Renal cortical epithelial cell (primary cell): ENCODE measurements at regions not wholly inside any gene's neighbourhood (a gene's known extent, or its start where the extent isn't known, plus 50 kb on each side); places are given as distances from the start of the nearest gene placed in this dataset.
"Not testable (repeated sequence)": the region's sequence is repeated elsewhere in the genome, so short reads cannot be mapped to it uniquely, and the experiment has no call there.

Experiments used
- DNase-seq: peaks from one replicate; pipeline ENCODE4 v3.0.0-alpha.2; 2011; ENCODE audit warnings: low read depth

DNA sequence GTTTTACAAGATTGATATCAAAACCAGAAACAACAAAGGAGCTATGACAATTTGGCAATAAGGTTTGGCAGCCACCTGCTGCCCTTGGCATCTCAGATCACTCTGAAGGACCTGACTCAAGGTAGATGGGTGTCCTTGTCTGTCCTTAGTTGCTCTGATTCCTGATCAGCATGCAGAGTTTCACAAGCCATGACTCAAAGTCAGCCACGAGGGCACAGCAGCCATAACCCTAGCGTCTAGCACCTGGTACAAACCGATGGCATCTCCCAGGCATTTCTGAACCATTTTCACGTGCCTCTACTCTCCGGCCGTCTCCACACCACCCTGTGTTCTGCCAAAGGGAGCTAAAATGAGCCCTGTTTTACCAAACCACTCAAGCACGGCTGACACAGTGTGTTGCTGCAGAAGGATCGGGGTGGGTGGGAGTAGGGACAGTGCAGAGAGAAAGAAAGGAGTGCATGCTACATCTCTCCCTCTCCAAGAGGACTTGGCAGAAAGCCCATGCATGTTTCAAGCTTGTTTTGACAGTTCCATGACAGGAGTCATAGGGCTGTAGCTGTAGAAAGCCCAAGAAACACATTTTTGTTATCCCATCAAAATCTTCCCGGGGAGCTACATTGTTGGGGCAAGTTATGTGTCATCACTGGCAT is 297.3 kb downstream of the ABCC12 start:
- DNase-seq, result peak; percentile 15

DNA sequence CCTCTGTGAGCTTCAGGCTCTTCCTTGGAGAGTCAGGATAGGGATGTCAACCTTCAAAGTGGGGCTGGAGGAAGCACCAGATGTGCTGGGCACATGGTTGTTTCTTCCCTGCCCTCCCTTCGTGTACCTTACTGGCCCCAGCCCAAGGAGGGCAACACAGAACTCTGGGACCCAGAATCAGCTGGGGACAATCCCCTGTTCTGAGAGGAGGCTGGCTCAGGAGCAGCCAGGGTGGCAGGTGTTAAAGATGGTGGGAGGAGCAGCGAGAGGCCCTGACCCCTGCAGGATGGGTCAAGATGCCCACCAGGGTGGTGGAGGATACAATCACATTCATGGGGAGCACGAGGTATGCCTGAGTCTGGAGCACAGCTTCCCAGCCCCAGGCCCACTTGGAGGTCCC is 300.4 kb downstream of the ABCC12 start:
- no peak for DNase-seq

DNA sequence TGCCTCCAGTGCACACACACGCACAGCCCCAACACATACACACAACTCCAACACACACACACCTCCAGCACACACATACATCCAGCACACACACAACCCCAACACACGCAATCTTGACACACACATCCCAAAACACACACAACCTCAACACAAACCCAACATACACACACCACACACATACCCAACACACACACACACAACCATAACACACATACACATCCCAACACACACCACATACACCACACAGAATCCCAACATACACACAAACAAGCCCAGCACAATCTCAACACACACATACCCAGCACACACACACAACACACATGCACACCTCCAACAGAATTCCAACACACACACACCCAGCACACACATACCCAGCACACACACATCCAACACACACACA is 301.1 kb downstream of the ABCC12 start:
- DNase-seq, result no peak

DNA sequence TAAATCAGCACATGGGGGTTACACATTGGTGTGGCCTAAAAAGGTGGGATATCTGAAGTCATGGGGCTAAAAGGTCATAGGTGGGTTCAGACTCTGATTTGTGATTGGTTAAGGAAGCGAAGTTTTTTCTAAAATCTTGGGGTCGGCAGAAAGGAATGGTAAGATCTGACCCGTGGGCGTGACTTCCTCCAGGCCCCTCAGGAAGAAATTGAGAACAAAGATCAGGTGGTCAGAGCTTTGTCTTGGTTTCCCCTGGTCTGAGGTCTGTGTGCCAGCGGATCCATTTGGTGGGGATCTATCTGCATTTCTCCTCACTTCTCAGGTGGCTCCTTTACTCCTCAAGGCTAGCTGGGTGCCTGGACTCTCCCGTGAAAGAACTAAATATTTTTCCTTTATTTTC is 302.8 kb downstream of the ABCC12 start:
- no peak for DNase-seq

DNA sequence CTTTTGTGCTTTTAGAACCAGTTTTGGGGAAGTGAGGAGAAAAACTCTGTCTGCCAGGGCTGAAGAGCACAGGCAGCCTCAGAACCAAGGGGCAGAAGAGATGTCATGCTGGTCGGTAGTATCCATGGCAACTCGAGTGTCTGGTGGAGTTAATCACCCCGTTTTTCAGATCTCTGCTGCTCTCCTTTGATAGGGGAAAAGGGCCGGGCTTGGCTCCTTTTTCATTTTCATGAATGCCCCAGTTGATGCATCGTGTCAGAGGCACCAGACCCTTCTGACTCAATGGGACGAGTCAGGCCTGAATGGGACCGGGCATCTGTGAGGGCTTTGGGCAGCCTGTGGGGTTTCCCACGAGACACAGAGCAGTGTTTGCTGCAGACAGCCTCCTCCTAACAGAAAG is 304.6 kb downstream of the ABCC12 start:
- DNase-seq, result no peak

DNA sequence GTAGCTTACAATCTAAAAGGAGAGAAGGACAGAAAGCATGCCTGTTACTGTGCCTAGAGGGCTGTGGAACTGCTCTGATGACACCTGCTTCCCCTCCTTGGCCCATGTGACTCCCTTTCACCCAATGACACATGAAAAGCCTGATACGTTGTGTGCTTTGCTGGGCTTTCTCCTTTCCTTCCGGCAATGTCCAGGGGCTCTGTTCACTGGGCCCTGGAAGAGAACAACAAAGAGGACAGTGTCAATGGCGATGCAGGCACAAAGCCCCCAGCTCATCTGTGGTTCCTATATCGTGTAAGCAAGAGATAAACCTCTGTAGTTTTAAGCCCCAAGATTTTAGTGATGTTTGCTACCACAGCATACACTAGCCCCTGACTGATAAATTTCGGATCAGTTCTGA is 306.1 kb downstream of the ABCC12 start:
- no peak for DNase-seq

DNA sequence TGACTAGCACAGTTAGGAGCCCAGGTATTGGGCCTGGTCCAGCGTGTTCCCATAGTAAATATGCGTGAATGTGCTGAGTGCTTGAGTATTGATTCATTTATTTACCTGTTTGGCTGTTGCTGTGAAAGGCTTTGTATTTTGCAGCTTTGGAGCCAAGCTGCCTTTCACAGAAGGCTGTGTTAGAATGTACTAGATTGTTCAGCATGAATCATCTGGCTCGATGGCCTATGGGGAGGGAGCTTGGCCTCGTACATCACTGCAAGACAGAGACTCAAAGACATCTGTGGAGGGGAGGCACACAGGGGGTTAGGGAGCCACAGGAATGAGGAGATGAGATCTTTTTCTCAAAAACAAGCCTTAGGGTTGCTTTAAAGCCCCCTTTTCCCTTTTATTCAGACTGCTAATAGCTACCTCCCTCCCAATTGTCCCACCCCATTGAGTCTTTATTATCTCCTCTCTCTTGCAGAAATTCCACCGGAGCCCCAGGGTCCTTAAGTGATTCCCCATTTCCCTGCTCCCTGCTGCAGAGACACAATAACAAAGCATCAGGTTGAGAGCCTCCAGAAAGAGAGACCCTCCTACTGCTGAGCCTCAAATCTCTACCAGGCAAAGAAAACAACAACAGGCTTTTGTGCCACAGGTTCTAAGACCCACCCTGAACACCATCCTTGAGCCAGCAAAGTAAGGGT is 307.2 kb downstream of the ABCC12 start:
- DNase-seq, result peak; percentile 33

DNA sequence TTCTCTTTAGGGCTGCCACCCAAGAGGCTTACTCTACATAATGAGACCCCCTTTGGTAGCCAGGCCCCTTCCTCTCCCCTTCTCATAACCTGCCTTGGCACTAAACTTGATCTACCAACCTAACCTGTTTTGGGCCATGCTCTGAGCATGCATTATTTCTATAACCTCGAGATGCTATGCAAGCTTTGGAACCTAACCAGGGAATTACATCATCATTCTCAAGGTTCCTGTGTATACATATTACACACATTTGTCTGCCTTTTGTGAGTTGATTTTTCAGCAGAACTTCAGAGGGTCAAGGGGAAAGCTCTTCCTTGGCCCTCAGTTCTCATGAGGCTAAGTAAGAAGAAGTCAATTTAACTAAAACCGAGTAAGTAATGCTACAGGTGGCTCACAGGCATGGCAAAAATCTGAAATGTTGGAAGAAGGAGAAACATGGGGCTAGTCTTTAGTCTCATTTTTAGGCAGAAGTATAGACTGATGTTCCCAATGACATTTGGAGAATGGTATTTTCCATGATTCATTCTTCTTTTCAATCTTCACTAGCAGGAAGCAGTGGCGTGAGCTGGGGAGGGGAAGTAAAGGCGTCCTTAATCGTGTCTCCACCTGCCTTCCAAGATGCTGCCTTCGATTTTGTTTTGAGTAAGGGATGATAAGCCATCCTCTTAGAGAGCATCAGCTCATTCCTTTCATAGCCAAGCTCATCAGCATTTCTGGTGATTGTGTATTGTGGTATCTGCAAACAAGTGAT is 308.4 kb downstream of the ABCC12 start:
- no peak for DNase-seq

DNA sequence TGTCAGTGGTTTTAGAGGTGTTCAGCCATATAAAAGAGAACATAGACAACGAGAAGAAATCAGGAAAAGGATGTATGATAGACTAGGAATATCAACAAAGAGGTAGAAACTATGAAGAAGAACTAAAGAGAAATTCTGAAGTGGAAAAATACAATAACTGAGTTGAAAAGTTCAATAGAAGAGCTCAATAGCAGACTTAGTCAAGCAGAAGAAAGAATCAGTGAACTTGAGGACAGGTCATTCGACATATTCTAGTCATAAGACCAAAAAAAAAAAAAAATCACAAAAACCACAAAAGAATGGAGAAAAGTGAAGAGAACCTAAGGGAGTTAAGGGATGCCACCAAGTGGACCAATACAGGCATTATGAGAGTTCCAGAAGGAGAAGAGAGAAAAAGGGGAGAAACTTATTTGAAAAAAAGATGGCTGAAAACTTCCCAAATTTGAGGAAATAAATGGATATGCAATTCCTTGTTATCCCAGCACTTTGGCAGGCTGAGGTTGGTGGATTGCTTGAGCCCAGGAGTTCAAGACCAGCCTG is 321.2 kb downstream of the ABCC12 start:
- DNase-seq, result no peak

DNA sequence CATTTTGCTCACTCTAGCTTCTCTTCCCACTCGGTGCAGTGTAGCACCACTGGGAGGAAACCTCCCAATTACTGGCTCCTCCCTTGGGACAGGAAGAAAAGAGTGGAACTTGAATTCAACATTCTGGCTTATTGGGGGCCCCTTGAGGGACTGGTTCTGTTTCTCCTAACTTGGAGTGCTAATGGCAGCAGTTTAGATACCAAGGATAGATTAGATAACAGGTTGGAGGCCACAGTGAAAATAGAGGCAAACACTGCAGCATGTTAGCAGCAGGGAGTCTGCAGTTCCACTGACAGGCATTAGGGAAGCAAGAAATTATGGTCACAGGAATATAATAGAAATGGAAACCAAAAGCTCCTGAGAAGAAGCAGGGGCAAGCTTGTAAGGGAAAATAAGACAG is 322.0 kb downstream of the ABCC12 start:
- DNase-seq, result no peak

DNA sequence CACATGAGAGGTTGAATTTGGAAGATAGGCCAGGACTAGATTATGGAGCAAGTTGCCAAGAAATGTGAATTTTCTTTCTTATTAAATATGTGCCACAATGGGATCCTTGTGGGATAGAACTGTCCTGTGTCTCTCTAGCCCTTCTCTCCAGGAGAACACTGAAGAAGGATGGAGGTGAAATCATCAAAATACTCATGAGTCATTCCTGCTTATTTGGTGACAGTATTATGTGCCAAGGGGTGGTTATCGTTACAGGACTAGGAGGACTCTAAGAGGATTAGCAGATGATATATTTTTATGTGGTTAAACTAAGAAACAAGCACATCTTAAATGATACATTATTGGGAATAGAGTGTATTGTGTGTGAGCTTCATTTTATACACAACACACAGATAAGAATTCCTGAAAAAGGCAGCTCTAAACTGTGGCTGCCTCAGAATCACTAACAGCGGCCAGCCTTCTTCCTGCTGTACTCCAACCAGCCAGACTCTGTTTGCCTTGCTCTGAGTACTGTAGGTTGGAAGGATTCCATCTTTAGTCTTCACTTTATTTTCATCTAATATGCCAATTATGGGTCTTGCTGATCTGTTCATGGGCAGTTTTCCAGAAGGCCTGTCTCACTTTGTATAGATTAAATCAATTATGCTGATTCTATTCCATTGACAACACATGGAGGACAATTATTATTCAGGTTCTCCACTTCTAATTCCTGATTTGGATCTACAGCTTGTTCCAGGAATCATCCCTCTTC is 325.8 kb downstream of the ABCC12 start:
- no peak for DNase-seq

DNA sequence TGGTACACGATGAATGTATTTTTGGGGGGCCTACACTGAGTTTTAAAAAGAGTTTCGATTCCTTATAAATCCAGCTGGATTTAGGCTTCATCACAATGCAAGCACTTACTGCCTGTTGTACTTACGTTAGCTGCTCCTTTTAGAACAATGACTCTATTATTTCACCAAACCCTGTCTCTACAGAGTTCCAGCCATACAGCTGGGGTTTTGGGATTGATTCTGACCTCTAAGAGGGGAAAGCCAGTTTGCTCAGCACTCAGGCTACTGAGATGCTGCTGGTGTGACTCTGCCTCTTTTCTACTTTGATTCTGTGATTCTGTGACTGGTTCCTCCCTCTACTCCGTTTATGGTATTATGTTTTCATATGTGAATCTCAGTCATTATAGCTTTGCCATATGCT is 329.7 kb downstream of the ABCC12 start:
- DNase-seq, result no peak

DNA sequence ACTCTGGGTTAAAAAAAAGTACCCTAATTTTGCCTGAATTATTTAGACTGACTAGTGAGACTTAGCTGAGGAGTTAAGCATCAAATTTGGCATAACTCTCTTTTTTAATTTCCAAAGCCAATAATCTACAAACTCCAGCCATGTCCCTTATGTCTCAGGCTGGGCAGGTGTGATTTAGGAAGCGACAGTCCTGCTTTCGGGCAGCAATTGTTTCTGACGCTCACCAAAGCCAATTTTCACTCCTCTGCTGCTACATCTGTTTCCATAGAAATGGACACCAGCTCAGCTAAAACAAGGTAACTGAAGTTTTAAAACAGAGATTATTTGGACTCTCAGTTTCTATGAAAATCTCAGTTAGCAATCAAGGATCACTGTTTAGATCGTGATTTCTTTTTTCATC is 338.7 kb downstream of the ABCC12 start:
- DNase-seq, result no peak

DNA sequence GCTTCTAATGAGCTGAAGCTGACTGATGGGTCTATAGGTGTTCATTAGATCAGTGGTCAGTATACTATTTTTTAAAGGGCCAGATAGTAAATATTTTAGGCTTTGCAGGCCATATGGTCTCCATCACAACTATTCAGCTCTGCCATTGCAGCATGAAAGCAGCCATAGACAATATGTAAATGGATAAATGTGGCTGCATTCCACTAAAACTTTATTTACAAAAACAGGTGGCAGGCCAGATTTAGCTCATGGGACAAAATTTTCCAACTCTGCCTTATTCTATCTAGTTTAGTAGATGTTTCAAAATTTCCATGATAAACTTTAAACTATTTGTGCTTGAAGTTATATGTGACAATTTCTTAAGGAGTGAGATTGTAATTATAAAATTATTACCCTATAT is 339.3 kb downstream of the ABCC12 start:
- DNase-seq, result no peak

DNA sequence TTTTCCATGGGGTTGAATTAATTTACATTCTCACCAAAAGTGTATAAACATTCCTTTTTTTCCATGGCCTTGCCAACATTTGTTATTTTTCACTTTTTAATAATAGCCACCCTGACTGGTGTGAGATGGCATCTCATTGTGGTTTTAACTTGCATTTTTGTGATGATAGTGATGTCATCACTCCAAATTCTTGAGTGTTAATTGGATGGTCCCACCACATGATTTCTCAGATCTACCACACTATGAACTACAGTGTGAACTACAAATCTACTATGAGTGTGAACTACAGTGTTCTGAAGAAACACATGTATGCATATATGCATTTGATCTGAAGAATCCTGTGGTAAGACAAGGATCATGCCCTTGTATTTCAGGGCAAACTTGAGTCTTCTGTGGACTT is 340.1 kb downstream of the ABCC12 start:
- no peak for DNase-seq

DNA sequence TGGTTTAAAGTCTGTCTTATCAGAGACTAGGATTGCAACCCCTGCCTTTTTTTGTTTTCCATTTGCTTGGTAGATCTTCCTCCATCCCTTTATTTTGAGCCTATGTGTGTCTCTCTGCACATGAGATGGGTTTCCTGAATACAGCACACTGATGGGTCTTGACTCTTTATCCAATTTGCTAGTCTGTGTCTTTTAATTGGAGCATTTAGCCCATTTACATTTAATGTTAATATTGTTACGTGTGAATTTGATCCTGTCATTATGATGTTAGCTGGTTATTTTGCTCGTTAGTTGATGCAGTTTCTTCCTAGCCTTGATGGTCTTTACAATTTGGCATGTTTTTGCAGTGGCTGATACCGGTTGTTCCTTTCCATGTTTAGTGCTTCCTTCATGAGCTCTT is 344.0 kb downstream of the ABCC12 start:
- not testable (repeated sequence) for DNase-seq

DNA sequence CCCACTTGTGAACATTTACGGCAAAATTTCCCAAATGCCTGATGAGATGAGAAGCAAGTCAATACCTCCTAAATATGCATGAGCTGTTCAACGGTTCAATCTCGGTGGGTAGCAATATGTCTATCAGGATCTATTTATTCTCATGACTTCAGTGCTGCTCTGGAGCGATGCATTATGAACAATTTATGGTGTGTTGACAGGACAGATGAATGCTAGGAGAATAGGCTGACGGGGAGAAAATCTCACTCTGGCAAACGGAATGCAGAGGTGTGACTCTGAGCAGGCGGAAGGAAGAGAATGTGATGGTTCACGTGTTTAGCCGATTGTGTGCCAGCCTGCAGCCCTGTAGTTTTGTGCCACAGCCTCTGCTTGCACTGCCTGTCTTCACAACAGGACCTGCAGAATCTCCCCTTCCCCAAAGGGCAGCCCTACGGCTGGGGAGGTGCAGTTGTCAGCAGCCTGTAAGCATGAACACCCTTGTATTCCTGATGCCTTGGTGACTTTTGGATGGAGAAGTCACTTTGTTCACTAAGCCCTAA is 345.2 kb downstream of the PHKB start:
- no peak for DNase-seq

DNA sequence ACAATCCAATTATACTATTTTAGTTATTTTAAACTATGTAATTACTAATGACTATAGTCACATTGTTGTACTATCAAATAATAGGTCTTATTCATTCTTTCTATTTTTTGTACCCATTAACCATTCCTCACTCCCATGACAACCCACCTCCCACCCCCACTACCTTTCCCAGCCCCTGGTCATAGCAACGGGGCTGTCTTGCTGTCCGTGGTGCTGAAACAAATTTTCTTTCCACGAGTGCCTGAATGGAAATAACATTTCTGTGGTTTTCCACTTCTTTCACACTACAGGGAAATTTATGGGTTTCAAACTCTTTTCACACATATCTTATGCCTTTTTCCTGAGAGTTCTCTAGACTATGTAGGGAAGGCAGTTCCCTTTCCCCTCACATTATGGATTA is 326.6 kb downstream of the PHKB start:
- DNase-seq, result no peak

DNA sequence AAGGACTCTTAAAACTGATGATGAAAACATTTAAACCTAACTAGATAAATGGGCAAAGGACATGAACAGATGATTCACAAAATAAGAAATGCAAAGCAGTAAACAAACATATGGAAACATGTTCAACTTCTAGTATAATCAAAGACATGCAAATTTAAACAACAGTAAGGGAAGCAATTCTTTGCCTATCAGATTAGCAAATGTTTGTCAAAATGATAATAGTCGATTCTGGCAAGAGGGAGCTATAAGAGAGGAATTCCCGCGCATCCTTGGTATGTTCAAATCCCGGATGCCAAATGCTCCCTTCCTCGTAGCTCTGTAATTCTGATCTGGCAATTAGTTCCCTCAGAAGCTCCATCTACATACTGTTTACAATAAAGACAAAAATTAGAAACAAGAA is 320.5 kb downstream of the PHKB start:
- DNase-seq, result no peak

DNA sequence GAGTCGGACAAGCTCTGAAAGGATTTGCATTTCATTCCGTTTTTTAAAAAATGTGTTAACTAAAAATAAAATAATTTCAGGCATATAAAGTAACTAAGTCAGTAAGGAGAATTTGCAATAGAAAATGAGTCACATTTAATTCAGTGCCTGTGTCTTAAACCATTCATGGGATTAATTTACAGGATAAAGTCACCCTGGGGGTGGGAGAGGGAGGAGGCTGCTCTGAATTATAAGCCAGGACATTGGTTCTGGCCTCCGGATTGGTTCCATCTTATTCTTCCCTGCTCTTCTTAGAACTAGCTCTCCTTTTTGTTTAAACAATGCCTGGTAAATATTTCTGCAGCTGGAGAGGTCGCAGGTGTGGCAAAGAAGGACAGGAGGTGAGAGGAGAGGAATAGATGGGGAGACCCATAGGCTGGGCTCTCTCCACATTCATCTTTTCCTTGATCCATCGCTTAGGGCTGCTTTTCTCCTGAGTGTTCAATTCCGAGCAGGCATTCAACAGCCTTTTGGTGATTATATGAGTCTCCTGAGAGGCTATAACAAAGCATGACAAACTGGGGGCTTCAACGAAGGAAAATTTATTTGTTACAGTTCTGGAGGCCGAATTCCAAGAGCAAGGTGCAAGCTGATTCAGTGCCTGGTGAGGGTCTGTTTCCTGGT is 319.2 kb downstream of the PHKB start:
- no peak for DNase-seq
